Peyer's patch (tissue), 4 donors: ENCODE measurements at regions not wholly inside any gene's neighbourhood (a gene's known extent, or its start where the extent isn't known, plus 50 kb on each side); places are given as distances from the start of the nearest gene placed in this dataset.

ENCODE experiments used
- DNase-seq, 3 donors: peaks; one replicate each; pipeline ENCODE4 v3.0.0-alpha.2; 2017 to 2019
- H3K27ac ChIP-seq, 4 donors: fragments of 200-600 bp; sonication (generic); one replicate each; pipeline ENCODE4 v1.5.1; 2016 to 2019
- H3K27me3 ChIP-seq, 2 donors: fragments of 200-600 bp; sonication (generic); one replicate each; pipeline ENCODE4 v1.5.1; 2019
- H3K36me3 ChIP-seq, 3 donors: fragments of 200-600 bp; sonication (generic); one replicate each; pipeline ENCODE4 v1.5.1; 2016 to 2019
- H3K4me1 ChIP-seq, 4 donors: fragments of 200-600 bp; sonication (generic); one replicate each; pipeline ENCODE4 v1.5.1; 2016 to 2019
- H3K4me3 ChIP-seq, 4 donors: fragments of 200-600 bp; sonication (generic); 1 replicate in 3 of 4; 2 replicates in 1 of 4; pipeline ENCODE4 v1.5.1; 2016 to 2019; ENCODE audit warnings: mild to moderate bottlenecking in 1 of 4
- H3K9me3 ChIP-seq, 4 donors: fragments of 200-600 bp; sonication (generic); one replicate each; pipeline ENCODE4 v1.5.1; 2016 to 2019; ENCODE audit warnings: mild to moderate bottlenecking in 1 of 4
- CTCF ChIP-seq, 6 experiments: fragments of 450-650 bp in 4 of 6; fragments of 200-600 bp in 2 of 6; sonication (generic) in 1 of 6; IDR thresholded peaks; one replicate each; pipeline ENCODE4 v1.5.1; 2017 to 2019; ENCODE audit warnings: antibody characterized with exemption in 6 of 6, mild to moderate bottlenecking in 3 of 6, moderate library complexity in 1 of 6
- POLR2A ChIP-seq, 2 donors: fragments of 450-650 bp; IDR thresholded peaks; one replicate each; pipeline ENCODE4 v1.5.1; 2017; ENCODE audit warnings: antibody characterized with exemption in 2 of 2, mild to moderate bottlenecking in 2 of 2, moderate library complexity in 2 of 2

GRCh38 chr22:49077586-49077985 is 750.1 kb downstream of the BRD1 start:
- no peaks in the 10 kb centered on the region for H3K36me3 ChIP-seq
- H3K4me1 ChIP-seq, result no peaks in the 10 kb centered on the region
- no peak for DNase-seq
- no peak overlapping the region for H3K27ac ChIP-seq
- no peaks in the 10 kb centered on the region for H3K9me3 ChIP-seq
- H3K4me3 ChIP-seq, result no peak overlapping the region
- H3K27me3 ChIP-seq, result no peaks in the 10 kb centered on the region
- no peak for TF ChIP-seq POLR2A (IDR thresholded peaks at IDR 0.05)
- no peak for TF ChIP-seq CTCF (IDR thresholded peaks at IDR 0.05)

GRCh38 chr22:49077036-49077393 is 750.7 kb downstream of the BRD1 start:
- TF ChIP-seq POLR2A (IDR thresholded peaks at IDR 0.05) (no peak), CTCF (IDR thresholded peaks at IDR 0.05) (no peak)
- Histone ChIP-seq H3K36me3 (no peaks in the 10 kb centered on the region), H3K27me3 (no peaks in the 10 kb centered on the region), H3K4me3 (no peak overlapping the region), H3K4me1 (no peaks in the 10 kb centered on the region), H3K27ac (no peak overlapping the region), H3K9me3 (no peaks in the 10 kb centered on the region)
- no peak for DNase-seq

- Histone ChIP-seq H3K4me1 (no peaks in the 10 kb centered on the region), H3K36me3 (no peaks in the 10 kb centered on the region), H3K9me3 (no peaks in the 10 kb centered on the region), H3K27me3 (no peaks in the 10 kb centered on the region), H3K4me3 (no peak overlapping the region), H3K27ac (no peak overlapping the region)
- TF ChIP-seq CTCF (IDR thresholded peaks at IDR 0.05) (no peak), POLR2A (IDR thresholded peaks at IDR 0.05) (no peak)
- no peak for DNase-seq
Observed at GRCh38 chr22:49076300-49077035, 751.2 kb downstream of the BRD1 start.

GRCh38 chr22:49075150-49075549 is 752.5 kb downstream of the BRD1 start:
- no peak overlapping the region for H3K4me3 ChIP-seq
- no peak for TF ChIP-seq POLR2A (IDR thresholded peaks at IDR 0.05)
- no peak for TF ChIP-seq CTCF (IDR thresholded peaks at IDR 0.05)
- no peaks in the 10 kb centered on the region for H3K9me3 ChIP-seq
- H3K27ac ChIP-seq, result no peak overlapping the region
- no peaks in the 10 kb centered on the region for H3K27me3 ChIP-seq
- no peaks in the 10 kb centered on the region for H3K36me3 ChIP-seq
- no peaks in the 10 kb centered on the region for H3K4me1 ChIP-seq
- no peak for DNase-seq

- Histone ChIP-seq H3K27me3 (no peaks in the 10 kb centered on the region), H3K36me3 (no peaks in the 10 kb centered on the region), H3K4me1 (no peaks in the 10 kb centered on the region), H3K9me3 (no peaks in the 10 kb centered on the region), H3K27ac (no peak overlapping the region), H3K4me3 (no peak overlapping the region)
- TF ChIP-seq POLR2A (IDR thresholded peaks at IDR 0.05) (no peak), CTCF (IDR thresholded peaks at IDR 0.05) (no peak)
- no peak for DNase-seq
Observed at GRCh38 chr22:49073873-49074417, 753.7 kb downstream of the BRD1 start.
